OCI-LY3 (cell line): ENCODE measurements at regions not wholly inside any gene's neighbourhood (a gene's known extent, or its start where the extent isn't known, plus 50 kb on each side); places are given as distances from the start of the nearest gene placed in this dataset.

Experiments
- H2AFZ ChIP-seq: fragments of 200-600, 300-600 bp; shearing (Covaris generic); 2 replicates; pipeline ENCODE4 v1.6.0; 2014; ENCODE audit warnings: antibody characterized with exemption, low read depth, low read length
- H3K27ac ChIP-seq: fragments of 200-600, 300-600 bp; sonication (generic); 2 replicates; pipeline ENCODE4 v1.5.1; 2014; ENCODE audit warnings: mild to moderate bottlenecking, low read length, moderate library complexity, mixed read lengths
- H3K27me3 ChIP-seq: fragments of 200-600, 300-600 bp; sonication (generic); 2 replicates; pipeline ENCODE4 v1.6.1; 2014; ENCODE audit warnings: low read depth, low read length, mixed read lengths
- H3K36me3 ChIP-seq: fragments of 200-600, 300-600 bp; sonication (generic); replicated peaks from 2 replicates; pipeline ENCODE3; 2014; ENCODE audit warnings: low read depth, low read length, mixed read lengths
- H3K4me1 ChIP-seq: fragments of 300-600, 200-600 bp; sonication (generic); 2 replicates; pipeline ENCODE4 v1.6.1; 2014; ENCODE audit warnings: low read length, mixed read lengths
- H3K4me2 ChIP-seq: fragments of 200-600, 300-600 bp; sonication (generic); 2 replicates; pipeline ENCODE4 v1.6.1; 2014; ENCODE audit warnings: low read length, mixed read lengths
- H3K4me3 ChIP-seq: fragments of 300-600, 200-600 bp; sonication (generic); 2 replicates; pipeline ENCODE4 v1.5.1; 2014; ENCODE audit warnings: antibody characterized with exemption, mild to moderate bottlenecking, low read length, moderate library complexity
- H3K79me2 ChIP-seq: fragments of 300-600, 200-600 bp; shearing (Covaris generic); 2 replicates; pipeline ENCODE4 v1.6.1; 2014; ENCODE audit warnings: mild to moderate bottlenecking, low read length, mixed read lengths
- H3K9ac ChIP-seq: fragments of 300-600, 200-600 bp; shearing (Covaris generic); 2 replicates; pipeline ENCODE4 v1.6.0; 2014; ENCODE audit warnings: mild to moderate bottlenecking, low read length, moderate library complexity
- H3K9me3 ChIP-seq: fragments of 200-600, 300-600 bp; shearing (Covaris generic); 2 replicates; pipeline ENCODE4 v1.6.1; 2014; ENCODE audit warnings: low read length, mixed read lengths; ENCODE audit not compliant: insufficient read depth
- H4K20me1 ChIP-seq: fragments of 200-600, 300-600 bp; sonication (generic); 2 replicates; pipeline ENCODE4 v1.6.1; 2016; ENCODE audit warnings: low read length, mixed read lengths; ENCODE audit not compliant: insufficient read depth
- EZH2phosphoT487 ChIP-seq: fragments of 200-600 bp; shearing (Covaris generic); IDR thresholded peaks from 2 replicates; pipeline ENCODE4 v1.6.1; 2018; ENCODE audit warnings: antibody characterized with exemption, mixed run types, low read depth
- TF ChIP-seq, protein P1 (sequence below): fragments of 200-600, 300-600 bp; sonication (generic); IDR thresholded peaks from 2 replicates; pipeline ENCODE4 v1.5.1; 2014; ENCODE audit warnings: antibody characterized with exemption, low read length, low read depth

DNA sequence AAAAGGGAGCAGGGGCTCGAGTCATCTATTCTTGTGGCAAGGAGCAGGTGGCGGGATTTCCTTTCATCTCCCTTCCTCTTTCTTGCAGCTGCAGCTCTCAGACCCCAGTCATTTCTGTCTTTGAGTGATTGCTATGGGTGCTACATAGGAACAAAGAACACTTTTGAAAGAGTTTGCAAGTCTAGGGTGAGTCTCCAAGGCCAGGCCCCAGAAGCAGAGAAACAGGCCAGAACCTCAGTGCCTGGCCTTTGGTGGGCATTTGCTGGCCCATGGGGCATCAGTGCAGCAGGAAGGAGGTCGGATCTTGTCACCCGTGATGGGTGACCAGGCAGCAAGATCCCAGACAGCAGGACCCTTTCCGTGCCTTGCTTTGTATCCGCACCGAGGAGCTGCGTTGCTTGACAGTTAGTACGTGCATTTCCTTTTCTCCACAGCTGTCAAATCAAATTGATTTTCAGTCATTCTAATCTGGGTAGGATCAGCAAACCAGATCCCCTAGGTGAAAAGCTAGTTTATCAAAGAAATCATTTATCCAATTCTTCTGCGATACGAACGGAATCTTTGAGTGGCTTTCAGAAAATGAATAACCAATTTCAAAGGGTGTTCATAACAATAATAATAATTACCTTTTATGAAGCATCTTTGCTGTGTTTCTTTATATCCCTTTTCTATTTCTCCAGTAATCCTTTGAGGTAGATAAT lies 244.6 kb upstream of the MAF start:
- no peak for TF ChIP-seq EZH2phosphoT487
- TF ChIP-seq, protein P1, sequence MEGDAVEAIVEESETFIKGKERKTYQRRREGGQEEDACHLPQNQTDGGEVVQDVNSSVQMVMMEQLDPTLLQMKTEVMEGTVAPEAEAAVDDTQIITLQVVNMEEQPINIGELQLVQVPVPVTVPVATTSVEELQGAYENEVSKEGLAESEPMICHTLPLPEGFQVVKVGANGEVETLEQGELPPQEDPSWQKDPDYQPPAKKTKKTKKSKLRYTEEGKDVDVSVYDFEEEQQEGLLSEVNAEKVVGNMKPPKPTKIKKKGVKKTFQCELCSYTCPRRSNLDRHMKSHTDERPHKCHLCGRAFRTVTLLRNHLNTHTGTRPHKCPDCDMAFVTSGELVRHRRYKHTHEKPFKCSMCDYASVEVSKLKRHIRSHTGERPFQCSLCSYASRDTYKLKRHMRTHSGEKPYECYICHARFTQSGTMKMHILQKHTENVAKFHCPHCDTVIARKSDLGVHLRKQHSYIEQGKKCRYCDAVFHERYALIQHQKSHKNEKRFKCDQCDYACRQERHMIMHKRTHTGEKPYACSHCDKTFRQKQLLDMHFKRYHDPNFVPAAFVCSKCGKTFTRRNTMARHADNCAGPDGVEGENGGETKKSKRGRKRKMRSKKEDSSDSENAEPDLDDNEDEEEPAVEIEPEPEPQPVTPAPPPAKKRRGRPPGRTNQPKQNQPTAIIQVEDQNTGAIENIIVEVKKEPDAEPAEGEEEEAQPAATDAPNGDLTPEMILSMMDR, result no peak
- Histone ChIP-seq H3K79me2 (no peaks in the 10 kb centered on the region), H3K27me3 (no peaks in the 10 kb centered on the region), H3K4me1 (peaks cover 36% of the 10 kb centered on the region), H3K9ac (peak overlapping the region; percentile 73), H4K20me1 (no peaks in the 10 kb centered on the region), H3K36me3 (peaks cover 6% of the 10 kb centered on the region), H2AFZ (peak overlapping the region; percentile 71; the same call in 1 of the 2 replicates), H3K4me3 (peak overlapping the region; percentile 74), H3K9me3 (0 out of 2 replicates have a peak, but pooled peaks cover 7% of the 10 kb centered on the region), H3K27ac (peak overlapping the region; percentile 98), H3K4me2 (peak overlapping the region; percentile 97)

DNA sequence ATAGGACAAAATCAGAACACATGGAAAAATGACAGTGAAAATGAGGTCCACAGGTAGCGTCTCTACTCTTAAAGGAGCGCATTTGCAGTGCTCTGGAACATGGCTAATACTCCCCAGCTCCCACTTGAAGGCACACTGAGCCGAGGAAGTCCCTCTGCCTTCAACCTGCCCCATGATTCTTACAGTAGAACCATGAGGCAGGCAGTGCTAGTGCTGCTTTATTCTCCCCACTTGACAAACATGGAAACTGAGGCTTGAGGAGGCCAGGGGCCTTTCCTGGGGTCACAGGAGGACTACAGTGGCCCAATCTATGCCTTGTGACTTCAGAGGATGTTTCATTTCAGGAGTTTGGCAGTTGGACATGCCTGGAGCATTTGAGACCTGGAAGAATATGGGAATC lies 244.1 kb upstream of the MAF start:
- H3K9me3 ChIP-seq, result 0 out of 2 replicates have a peak, but pooled peaks cover 7% of the 10 kb centered on the region
- H3K9ac ChIP-seq, result peak overlapping the region; percentile 73; the same call in 1 of the 2 replicates
- peaks cover 36% of the 10 kb centered on the region for H3K4me1 ChIP-seq
- H3K4me3 ChIP-seq, result peak overlapping the region; percentile 74
- H3K4me2 ChIP-seq, result peak overlapping the region; percentile 97
- TF ChIP-seq, protein P1, result no peak
- no peak for TF ChIP-seq EZH2phosphoT487
- no peaks in the 10 kb centered on the region for H3K79me2 ChIP-seq
- peaks cover 6% of the 10 kb centered on the region for H3K36me3 ChIP-seq
- H4K20me1 ChIP-seq, result no peaks in the 10 kb centered on the region
- H2AFZ ChIP-seq, result no peak overlapping the region
- peak overlapping the region; percentile 98 for H3K27ac ChIP-seq
- H3K27me3 ChIP-seq, result no peaks in the 10 kb centered on the region

DNA sequence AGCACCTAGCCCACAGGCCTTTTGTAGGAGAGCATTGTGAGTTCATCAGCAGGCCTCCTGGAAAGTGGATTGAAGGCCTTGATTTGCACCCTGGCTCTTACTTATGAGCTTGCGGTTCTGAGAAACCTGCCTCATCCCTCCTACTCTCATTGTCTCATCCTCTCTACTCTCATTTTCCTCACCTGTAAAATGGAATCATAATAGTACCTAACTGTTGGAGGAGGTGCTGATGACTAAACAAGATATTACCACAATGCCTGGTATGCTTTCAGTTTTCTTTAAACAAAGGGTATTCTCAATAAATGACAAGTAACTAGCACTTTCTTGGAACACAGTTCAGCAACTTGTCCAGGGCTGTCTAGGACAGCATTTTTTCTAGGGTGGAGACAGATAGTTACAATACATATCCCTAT lies 243.1 kb upstream of the MAF start:
- peaks cover 6% of the 10 kb centered on the region for H3K36me3 ChIP-seq
- peaks cover 36% of the 10 kb centered on the region for H3K4me1 ChIP-seq
- H2AFZ ChIP-seq, result no peak overlapping the region
- peak overlapping the region; percentile 97; the same call in 1 of the 2 replicates for H3K4me2 ChIP-seq
- H3K9ac ChIP-seq, result no peak overlapping the region
- no peak overlapping the region for H3K4me3 ChIP-seq
- no peaks in the 10 kb centered on the region for H4K20me1 ChIP-seq
- H3K79me2 ChIP-seq, result no peaks in the 10 kb centered on the region
- no peak overlapping the region for H3K27ac ChIP-seq
- no peaks in the 10 kb centered on the region for H3K27me3 ChIP-seq
- H3K9me3 ChIP-seq, result 0 out of 2 replicates have a peak, but pooled peaks cover 7% of the 10 kb centered on the region
- no peak for TF ChIP-seq EZH2phosphoT487
- TF ChIP-seq, protein P1, result no peak

DNA sequence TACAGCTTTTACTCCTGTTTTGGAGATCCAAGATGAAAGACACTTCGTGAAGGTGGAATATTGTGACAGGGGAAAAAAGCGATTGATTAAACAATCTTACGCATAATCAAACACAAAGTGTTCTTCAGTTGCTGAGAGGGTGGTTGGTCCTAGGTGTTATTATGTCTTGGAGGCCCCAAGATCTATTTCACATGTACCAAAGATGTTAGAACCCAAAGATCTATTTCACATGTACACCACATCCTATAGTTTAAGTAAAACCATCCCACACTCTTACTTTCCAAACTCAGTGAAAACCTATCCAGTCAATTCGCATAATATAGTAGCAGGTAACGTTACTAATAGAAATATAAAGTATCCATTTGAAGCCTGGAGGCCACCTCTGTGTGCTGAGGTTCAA lies 242.6 kb upstream of the MAF start:
- H3K9me3 ChIP-seq, result 0 out of 2 replicates have a peak, but pooled peaks cover 7% of the 10 kb centered on the region
- H3K4me3 ChIP-seq, result no peak overlapping the region
- H2AFZ ChIP-seq, result no peak overlapping the region
- no peak overlapping the region for H3K9ac ChIP-seq
- no peak overlapping the region for H3K27ac ChIP-seq
- no peaks in the 10 kb centered on the region for H3K27me3 ChIP-seq
- H3K36me3 ChIP-seq, result peaks cover 6% of the 10 kb centered on the region
- no peaks in the 10 kb centered on the region for H4K20me1 ChIP-seq
- no peak overlapping the region for H3K4me2 ChIP-seq
- TF ChIP-seq, protein P1, result no peak
- no peak for TF ChIP-seq EZH2phosphoT487
- H3K79me2 ChIP-seq, result no peaks in the 10 kb centered on the region
- H3K4me1 ChIP-seq, result peaks cover 36% of the 10 kb centered on the region
